Activated naive CD8-positive, alpha-beta T cell (primary cell): ENCODE measurements at regions not wholly inside any gene's neighbourhood (a gene's known extent, or its start where the extent isn't known, plus 50 kb on each side); places are given as distances from the start of the nearest gene placed in this dataset.

Experiments used
- H3K27ac Mint-ChIP-seq: one replicate; pipeline ENCODE4 v1.8.0; 2021; ENCODE audit warnings: mixed read lengths
- H3K27me3 Mint-ChIP-seq: one replicate; pipeline ENCODE4 v1.8.0; 2021; ENCODE audit warnings: mixed read lengths
- H3K36me3 Mint-ChIP-seq: one replicate; pipeline ENCODE4 v1.8.0; 2021; ENCODE audit warnings: mixed read lengths
- H3K4me1 Mint-ChIP-seq: one replicate; pipeline ENCODE4 v1.8.0; 2021; ENCODE audit warnings: low read depth, mixed read lengths
- H3K4me3 Mint-ChIP-seq: one replicate; pipeline ENCODE4 v1.8.0; 2021; ENCODE audit warnings: mild to moderate bottlenecking, mixed read lengths
- H3K9me3 Mint-ChIP-seq: one replicate; pipeline ENCODE4 v1.8.0; 2021; ENCODE audit warnings: low read depth, mixed read lengths

DNA sequence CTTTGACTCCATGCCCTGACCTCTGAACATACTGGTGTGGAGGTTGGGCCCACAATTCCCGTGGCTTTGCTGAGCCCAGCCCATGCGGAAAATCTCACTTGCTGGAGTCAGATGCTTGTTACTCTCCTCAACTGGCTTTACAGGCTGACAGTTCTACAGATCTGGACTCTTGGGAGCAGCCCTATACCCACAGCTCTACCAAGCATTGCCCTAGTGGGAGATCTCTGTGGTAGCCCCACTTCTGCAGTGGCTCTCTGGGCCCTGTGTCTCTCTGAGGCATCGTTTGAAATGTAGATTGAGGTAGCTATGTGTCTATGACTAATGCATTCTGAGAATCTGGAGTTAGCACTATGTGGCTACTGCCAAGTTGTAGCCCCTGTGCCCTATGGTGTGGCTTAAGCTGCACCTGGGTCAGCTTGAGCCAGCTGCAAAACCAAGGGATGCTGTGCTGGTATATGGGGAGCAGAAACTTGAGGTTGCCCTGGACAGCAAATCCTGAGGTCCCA lies 625.8 kb upstream of the ALCAM start:
- Mint-ChIP-seq H3K9me3 (no peaks in the 10 kb centered on the region), H3K4me3 (no peak overlapping the region), H3K4me1 (no peaks in the 10 kb centered on the region), H3K27ac (no peak overlapping the region), H3K27me3 (no peaks in the 10 kb centered on the region), H3K36me3 (no peaks in the 10 kb centered on the region)

DNA sequence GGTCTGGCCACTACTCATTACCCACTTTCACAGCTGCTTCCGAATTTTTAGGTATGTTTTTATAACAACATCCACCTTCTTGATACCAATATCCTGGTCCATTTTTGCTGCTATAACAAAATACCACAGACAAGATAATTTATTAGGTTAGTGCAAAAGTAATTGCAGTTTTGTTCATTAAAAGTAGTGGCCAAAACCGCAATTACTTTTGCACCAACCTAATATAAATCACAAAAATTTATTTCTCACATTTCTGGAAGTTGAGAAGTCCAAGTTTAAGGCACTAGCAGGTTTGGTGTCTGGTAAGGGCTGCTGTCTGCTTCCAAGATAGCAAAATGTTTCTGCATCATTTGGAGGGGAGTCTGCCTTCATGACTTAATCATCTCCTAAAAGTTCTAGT lies 624.7 kb upstream of the ALCAM start:
- Mint-ChIP-seq H3K27ac (no peak overlapping the region), H3K9me3 (no peaks in the 10 kb centered on the region), H3K36me3 (no peaks in the 10 kb centered on the region), H3K4me1 (no peaks in the 10 kb centered on the region), H3K4me3 (no peak overlapping the region), H3K27me3 (no peaks in the 10 kb centered on the region)

DNA sequence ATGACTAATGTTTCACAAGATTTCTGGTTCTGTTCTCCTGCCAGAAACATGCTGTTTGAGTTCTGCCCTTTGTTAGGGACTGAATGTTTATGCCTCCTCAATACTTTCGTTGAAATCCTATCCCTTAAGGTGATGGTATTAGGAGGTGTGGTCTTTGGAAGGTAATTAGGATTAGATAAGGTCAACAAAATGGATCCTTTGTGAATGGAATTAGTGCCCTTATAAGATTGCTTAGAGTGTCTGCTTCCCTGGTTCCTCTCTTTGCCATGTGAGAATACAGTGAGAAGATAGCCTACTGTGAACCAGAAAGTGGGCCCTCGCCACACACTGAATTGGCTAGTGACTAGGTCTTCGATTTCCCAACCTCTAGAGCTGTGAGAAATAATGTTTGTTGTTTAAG lies 621.4 kb upstream of the ALCAM start:
- Mint-ChIP-seq H3K9me3 (no peaks in the 10 kb centered on the region), H3K4me1 (no peaks in the 10 kb centered on the region), H3K27me3 (no peaks in the 10 kb centered on the region), H3K4me3 (no peak overlapping the region), H3K27ac (no peak overlapping the region), H3K36me3 (no peaks in the 10 kb centered on the region)

DNA sequence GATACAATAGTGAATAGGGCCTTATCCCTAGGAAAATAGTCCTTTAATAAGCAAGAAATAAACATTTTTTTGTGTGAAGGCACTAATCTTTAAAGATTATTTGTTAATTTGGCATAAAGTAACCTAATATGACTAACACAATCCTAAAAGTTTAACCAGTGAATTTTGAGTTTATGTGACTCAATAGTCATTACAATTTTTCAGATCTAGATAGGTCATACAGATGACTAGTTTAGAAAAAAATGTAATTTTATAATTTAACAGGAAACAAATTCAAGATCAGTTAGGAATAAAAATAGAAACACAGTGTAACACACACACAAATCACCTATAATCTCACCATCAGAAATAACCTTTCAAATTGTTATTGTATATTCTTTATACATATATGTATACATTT lies 620.7 kb upstream of the ALCAM start:
- no peaks in the 10 kb centered on the region for H3K9me3 Mint-ChIP-seq
- H3K27ac Mint-ChIP-seq: no peak overlapping the region
- no peaks in the 10 kb centered on the region for H3K27me3 Mint-ChIP-seq
- no peak overlapping the region for H3K4me3 Mint-ChIP-seq
- H3K4me1 Mint-ChIP-seq: no peaks in the 10 kb centered on the region
- no peaks in the 10 kb centered on the region for H3K36me3 Mint-ChIP-seq

DNA sequence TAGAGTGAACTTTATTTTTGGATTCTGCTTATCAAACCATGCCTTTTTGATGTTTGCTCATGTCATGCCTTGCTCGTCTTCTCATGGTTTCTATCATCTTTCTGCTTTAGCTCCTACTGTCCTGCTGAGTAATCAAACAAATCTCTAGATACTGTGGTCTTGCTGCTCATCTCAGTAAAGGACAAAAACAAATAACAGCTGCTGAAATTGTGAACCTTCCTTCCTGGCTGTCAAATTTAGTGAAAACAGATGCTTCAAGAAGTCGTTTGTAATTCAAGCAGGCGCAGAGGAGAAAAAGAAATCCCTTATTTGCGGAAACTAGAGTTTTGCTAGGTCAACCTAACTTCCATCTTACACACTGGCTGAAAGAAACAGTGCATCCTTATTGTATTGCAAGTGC lies 616.1 kb upstream of the ALCAM start:
- H3K4me3 Mint-ChIP-seq: no peak overlapping the region
- no peaks in the 10 kb centered on the region for H3K27me3 Mint-ChIP-seq
- H3K36me3 Mint-ChIP-seq: no peaks in the 10 kb centered on the region
- no peaks in the 10 kb centered on the region for H3K4me1 Mint-ChIP-seq
- H3K9me3 Mint-ChIP-seq: no peaks in the 10 kb centered on the region
- H3K27ac Mint-ChIP-seq: no peak overlapping the region

DNA sequence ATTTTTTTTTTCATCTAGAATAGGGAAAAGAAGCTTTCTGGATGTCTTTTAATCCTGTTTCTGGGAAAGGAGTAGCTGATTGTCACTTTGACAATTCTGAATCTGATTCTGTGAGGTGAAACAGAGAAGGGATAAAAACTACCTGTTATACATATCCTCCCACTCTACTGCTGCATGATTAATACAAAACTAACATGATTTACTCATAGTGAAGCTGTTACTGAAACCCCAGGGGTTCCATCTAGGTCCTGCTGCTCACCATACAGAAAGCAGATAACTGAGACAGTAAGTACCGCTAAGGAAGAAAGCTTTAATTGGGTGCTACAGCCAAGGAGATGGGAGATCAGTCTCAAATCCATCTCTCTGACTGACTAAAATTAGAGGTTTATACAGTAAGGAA lies 610.9 kb upstream of the ALCAM start:
- H3K27ac Mint-ChIP-seq: no peak overlapping the region
- no peak overlapping the region for H3K4me3 Mint-ChIP-seq
- H3K36me3 Mint-ChIP-seq: no peaks in the 10 kb centered on the region
- no peaks in the 10 kb centered on the region for H3K27me3 Mint-ChIP-seq
- no peaks in the 10 kb centered on the region for H3K4me1 Mint-ChIP-seq
- no peaks in the 10 kb centered on the region for H3K9me3 Mint-ChIP-seq

DNA sequence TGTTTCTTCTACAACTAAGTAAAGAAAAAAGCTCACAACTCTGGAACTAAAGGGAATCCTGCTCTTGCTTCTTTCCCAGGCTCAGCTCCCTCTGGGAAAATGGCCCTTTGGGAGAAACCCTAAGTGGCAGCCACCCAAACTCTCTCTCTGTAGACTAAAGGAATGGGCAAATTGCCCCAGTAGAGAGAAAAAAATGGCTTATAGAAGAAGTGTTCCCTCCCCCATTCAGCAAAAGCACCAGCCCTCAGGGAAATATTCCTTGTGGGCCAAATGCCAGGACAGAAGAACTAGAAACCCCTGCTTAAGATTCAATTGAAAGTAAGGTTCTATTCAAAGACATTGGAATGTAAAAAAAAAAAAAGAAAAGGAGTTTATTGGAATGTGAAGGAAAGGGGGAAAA lies 603.7 kb upstream of the ALCAM start:
- no peak overlapping the region for H3K27ac Mint-ChIP-seq

DNA sequence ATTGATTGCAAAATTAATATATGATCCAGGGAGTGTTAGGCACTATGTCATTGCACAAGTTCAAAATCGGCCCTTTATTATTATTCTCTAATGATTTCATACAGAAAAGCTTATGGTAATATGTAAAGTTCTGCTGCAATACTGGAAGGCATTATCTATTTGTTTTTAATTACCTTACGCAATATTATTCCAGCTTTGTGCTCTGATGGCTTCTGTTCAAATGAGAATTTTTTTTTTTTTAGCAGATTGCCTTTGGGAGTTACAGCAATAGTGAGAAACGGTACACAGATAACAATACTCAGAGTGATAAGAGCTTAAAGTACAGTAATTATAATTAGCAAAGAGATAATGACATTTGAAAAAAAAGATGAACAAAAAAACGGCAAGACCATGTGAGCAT lies 602.2 kb upstream of the ALCAM start:
- Mint-ChIP-seq H3K27me3 (no peaks in the 10 kb centered on the region), H3K4me3 (no peak overlapping the region), H3K4me1 (no peaks in the 10 kb centered on the region), H3K36me3 (no peaks in the 10 kb centered on the region), H3K9me3 (no peaks in the 10 kb centered on the region), H3K27ac (no peak overlapping the region)

More for the DNA sequence above, 603.7 kb upstream of the ALCAM start:
- no peaks in the 10 kb centered on the region for H3K36me3 Mint-ChIP-seq
- H3K9me3 Mint-ChIP-seq: no peaks in the 10 kb centered on the region
- H3K27me3 Mint-ChIP-seq: no peaks in the 10 kb centered on the region
- no peak overlapping the region for H3K4me3 Mint-ChIP-seq
- no peaks in the 10 kb centered on the region for H3K4me1 Mint-ChIP-seq

DNA sequence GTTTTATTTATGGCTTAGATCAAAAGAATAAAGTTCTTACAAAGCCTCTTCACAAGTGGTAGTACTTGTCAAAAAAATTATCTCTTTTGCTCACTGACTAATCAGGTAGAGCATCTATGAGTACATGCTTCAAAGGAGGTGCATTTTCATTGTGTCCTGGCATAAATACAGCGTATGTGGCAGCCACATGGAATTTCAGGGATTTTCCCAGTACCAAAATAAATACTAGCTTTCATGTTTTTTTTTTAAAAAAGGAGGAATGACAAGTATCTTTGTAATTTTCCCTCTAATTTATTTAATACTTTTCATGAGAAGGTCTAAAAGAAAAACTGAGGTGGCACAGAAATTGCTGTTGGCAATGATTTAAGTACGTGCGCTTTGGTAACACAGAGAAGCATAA lies 597.8 kb upstream of the ALCAM start:
- Mint-ChIP-seq H3K4me3 (no peak overlapping the region), H3K9me3 (no peaks in the 10 kb centered on the region), H3K36me3 (no peaks in the 10 kb centered on the region), H3K4me1 (no peaks in the 10 kb centered on the region), H3K27ac (no peak overlapping the region), H3K27me3 (no peaks in the 10 kb centered on the region)

DNA sequence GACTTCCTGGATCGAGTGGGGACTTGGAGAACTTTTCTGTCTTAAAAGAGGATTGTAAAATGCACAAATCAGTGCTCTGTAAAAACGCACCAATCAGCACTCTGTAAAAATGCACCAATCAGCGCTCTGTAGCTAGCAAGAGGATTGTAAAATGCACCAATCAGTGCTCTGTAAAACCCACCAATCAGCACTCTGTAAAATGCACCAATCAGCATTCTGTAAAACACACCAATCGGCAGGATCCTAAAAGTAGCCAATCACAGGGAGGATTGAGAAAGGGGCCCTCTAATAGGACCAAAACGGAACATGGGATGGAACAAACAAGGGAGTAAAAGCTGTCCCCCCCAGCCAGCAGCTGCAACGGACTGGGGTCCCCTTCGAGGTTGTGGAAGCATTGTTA lies 587.4 kb upstream of the ALCAM start:
- no peaks in the 10 kb centered on the region for H3K36me3 Mint-ChIP-seq
- H3K27me3 Mint-ChIP-seq: no peaks in the 10 kb centered on the region
- no peaks in the 10 kb centered on the region for H3K4me1 Mint-ChIP-seq
- no peak overlapping the region for H3K4me3 Mint-ChIP-seq
- no peak overlapping the region for H3K27ac Mint-ChIP-seq
- H3K9me3 Mint-ChIP-seq: no peaks in the 10 kb centered on the region

DNA sequence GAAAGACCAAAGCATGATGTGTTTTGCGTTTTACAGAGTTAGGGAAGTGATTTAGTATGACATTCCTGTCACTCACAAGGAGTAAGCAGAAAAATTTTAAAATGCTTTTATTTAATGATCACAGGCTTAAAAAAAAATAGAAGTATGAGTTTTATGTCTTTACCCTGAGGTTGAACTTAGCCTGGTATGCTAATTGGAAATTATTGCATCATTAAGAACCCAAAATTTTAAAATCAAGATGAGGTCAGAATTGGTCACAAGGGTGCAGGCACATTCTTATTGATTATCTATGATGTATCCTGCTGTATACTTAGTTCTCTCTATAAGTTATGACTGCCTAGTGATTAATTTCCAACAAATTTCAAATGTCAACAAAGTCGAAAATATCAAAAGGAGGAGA lies 585.6 kb upstream of the ALCAM start:
- Mint-ChIP-seq H3K27ac (no peak overlapping the region), H3K4me1 (no peaks in the 10 kb centered on the region), H3K27me3 (no peaks in the 10 kb centered on the region), H3K4me3 (no peak overlapping the region), H3K9me3 (no peaks in the 10 kb centered on the region), H3K36me3 (no peaks in the 10 kb centered on the region)

DNA sequence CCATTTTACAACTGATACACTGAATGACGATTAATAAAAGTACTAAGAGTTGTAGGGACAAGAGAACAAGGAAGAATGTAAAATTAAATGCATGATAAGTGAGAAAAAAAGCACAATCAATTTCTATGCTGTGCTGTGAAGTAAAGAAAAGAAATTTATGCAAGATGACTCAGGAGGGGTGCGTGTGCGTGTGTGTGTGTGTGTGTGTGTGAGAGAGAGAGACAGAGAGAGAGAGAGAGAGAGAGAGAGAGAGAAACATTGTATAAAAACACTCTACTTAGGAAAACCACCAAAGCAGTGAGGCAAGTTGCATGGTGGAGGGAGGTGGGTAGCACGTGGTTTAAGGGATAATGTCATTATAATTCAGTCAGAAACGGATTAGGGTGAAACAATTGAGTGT lies 580.8 kb upstream of the ALCAM start:
- no peaks in the 10 kb centered on the region for H3K4me1 Mint-ChIP-seq
- H3K4me3 Mint-ChIP-seq: no peak overlapping the region
- no peaks in the 10 kb centered on the region for H3K9me3 Mint-ChIP-seq
- H3K27me3 Mint-ChIP-seq: no peaks in the 10 kb centered on the region
- H3K36me3 Mint-ChIP-seq: no peaks in the 10 kb centered on the region
- H3K27ac Mint-ChIP-seq: no peak overlapping the region

DNA sequence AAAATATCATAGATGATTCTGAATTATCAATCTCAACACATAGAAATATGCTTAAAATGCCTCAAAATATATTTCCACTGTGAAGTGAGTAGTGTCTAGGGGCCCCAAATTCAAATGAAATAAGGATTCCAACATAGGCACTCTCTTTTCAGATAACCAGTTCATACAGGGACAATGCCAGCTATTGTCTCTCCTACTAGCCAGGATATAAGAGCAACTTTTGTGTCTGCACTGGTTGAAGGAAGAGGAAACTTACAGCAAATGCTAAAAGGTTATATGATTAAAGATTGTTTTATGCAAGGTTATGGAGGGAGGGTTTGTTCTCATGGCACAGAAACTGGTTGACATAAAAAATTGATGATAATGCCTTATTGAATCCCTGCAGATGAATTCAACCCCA lies 579.4 kb upstream of the ALCAM start:
- no peaks in the 10 kb centered on the region for H3K36me3 Mint-ChIP-seq
- H3K4me1 Mint-ChIP-seq: no peaks in the 10 kb centered on the region
- no peak overlapping the region for H3K4me3 Mint-ChIP-seq
- no peaks in the 10 kb centered on the region for H3K27me3 Mint-ChIP-seq
- no peak overlapping the region for H3K27ac Mint-ChIP-seq
- no peaks in the 10 kb centered on the region for H3K9me3 Mint-ChIP-seq

DNA sequence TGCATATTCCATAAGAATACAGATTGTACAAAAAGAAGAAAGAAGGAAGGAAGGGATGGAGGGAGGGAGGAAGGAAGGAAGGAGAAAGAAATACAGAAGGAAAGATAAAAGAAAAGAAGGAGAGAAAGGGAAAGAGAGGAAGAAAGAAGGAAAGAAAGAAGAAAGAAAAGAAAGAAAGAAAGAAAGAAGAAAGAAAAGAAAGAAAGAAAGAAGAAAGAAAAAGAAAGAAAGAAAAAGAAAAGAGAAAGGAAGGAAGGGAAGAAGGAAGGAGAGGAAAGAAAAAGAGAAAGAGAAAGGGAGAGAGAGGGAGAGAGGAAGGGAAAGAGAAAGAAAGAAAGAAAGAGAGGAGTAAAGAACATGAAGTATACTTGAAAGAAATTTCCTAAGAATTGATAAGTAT lies 577.9 kb upstream of the ALCAM start:
- Mint-ChIP-seq H3K36me3 (no peaks in the 10 kb centered on the region), H3K27me3 (no peaks in the 10 kb centered on the region), H3K27ac (no peak overlapping the region), H3K4me3 (no peak overlapping the region), H3K9me3 (no peaks in the 10 kb centered on the region), H3K4me1 (no peaks in the 10 kb centered on the region)

DNA sequence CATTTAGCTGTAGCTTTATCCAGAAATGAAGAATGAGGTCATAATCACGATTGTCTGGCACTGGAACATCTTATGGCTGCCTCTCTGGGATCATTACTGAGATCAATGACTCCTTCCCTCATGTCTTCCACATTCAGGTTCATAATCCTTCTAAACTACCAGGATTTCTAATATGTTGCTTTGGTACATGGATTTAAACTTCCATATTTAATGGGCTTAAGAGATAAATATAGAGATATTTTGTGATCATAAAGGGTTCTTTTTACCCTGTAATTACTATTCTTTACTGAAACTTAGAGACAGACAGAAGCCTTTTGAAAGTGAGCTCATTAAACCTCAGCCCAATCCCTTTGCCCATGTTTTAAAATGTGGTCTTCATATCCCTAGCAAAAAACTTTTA lies 575.4 kb upstream of the ALCAM start:
- H3K4me1 Mint-ChIP-seq: no peaks in the 10 kb centered on the region
- H3K27ac Mint-ChIP-seq: no peak overlapping the region
- no peaks in the 10 kb centered on the region for H3K36me3 Mint-ChIP-seq
- H3K4me3 Mint-ChIP-seq: no peak overlapping the region
- H3K27me3 Mint-ChIP-seq: no peaks in the 10 kb centered on the region
- no peaks in the 10 kb centered on the region for H3K9me3 Mint-ChIP-seq

DNA sequence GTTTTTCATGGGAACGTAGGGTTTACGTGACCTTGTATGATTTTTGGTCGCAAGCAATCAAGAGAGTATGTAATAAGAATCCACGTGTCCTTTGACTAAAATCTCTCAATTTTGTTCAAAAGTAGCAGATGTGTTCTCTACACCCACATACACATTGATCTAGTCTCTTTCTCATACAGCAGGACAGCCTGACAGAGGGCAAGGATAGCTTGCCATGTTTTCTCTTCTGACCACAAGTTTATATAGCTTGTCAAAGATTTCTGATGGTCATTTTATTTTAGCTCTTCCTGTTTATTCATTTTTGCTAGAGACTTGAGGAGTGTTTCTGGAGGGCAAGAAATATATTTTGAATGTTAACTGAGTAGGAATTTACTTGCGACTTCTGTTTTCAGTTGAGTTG lies 570.2 kb upstream of the ALCAM start:
- H3K4me1 Mint-ChIP-seq: no peaks in the 10 kb centered on the region
- no peak overlapping the region for H3K27ac Mint-ChIP-seq
- H3K27me3 Mint-ChIP-seq: peaks cover 2% of the 10 kb centered on the region
- H3K4me3 Mint-ChIP-seq: no peak overlapping the region
- H3K36me3 Mint-ChIP-seq: no peaks in the 10 kb centered on the region
- H3K9me3 Mint-ChIP-seq: no peaks in the 10 kb centered on the region

DNA sequence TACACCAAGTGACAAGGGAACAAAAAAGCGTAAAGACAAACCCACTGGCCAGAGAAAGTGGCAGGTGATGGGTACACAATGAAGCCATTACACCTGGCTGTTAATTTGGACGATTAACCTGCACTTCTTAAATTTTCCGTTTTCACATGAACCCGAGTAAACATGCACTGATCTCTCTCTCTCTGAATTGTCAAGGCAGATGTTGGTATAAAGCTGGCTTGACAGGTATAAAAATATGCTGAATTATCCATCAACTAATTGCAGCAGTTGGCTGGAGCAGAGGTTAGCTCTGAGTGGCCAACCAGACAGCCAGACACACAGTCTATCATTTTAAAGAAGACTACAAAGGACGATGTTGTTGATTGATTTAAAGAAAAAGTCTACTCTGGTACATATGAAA lies 561.7 kb upstream of the ALCAM start:
- no peaks in the 10 kb centered on the region for H3K36me3 Mint-ChIP-seq
- no peak overlapping the region for H3K4me3 Mint-ChIP-seq
- no peaks in the 10 kb centered on the region for H3K9me3 Mint-ChIP-seq
- H3K27me3 Mint-ChIP-seq: peaks cover 4% of the 10 kb centered on the region
- H3K27ac Mint-ChIP-seq: no peak overlapping the region
- H3K4me1 Mint-ChIP-seq: no peaks in the 10 kb centered on the region
